ENCODE measurements at regions not wholly inside any gene's neighbourhood (a gene's known extent, or its start where the extent isn't known, plus 50 kb on each side); places are given as distances from the start of the nearest gene placed in this dataset.

GRCh38 chr4:144817081-144817480 is 171.1 kb downstream of the HHIP start:
- POLR2A ChIA-PET (ENCODE audit: partially characterized antibody) = no interaction called here
- TF ChIP-seq MAX (IDR thresholded peaks at IDR 0.05) = no peak
- no peak for TF ChIP-seq POLR2AphosphoS5 (IDR thresholded peaks at IDR 0.05; ENCODE audit: low read depth, low read length)
- no peak for TF ChIP-seq MAFK (IDR thresholded peaks at IDR 0.05; ENCODE audit: low read depth, low read length)
- TF ChIP-seq RAD21 (IDR thresholded peaks at IDR 0.05 in 1 of 2, conservative IDR thresholded peaks at IDR 0.05 in 1 of 2; ENCODE audit: low read depth in 2 of 2, low read length in 2 of 2) = no peak
- no peak for TF ChIP-seq NRF1 (IDR thresholded peaks at IDR 0.05; ENCODE audit: low read depth, low read length)
- TF ChIP-seq SIX5 (IDR thresholded peaks at IDR 0.05; ENCODE audit: low read depth, low read length) = no peak
- no peak for TF ChIP-seq SIN3A (conservative IDR thresholded peaks at IDR 0.05 in 1 of 2, IDR thresholded peaks at IDR 0.05 in 1 of 2; ENCODE audit: low read depth in 1 of 2, low read length in 2 of 2)
- TF ChIP-seq, protein P1, sequence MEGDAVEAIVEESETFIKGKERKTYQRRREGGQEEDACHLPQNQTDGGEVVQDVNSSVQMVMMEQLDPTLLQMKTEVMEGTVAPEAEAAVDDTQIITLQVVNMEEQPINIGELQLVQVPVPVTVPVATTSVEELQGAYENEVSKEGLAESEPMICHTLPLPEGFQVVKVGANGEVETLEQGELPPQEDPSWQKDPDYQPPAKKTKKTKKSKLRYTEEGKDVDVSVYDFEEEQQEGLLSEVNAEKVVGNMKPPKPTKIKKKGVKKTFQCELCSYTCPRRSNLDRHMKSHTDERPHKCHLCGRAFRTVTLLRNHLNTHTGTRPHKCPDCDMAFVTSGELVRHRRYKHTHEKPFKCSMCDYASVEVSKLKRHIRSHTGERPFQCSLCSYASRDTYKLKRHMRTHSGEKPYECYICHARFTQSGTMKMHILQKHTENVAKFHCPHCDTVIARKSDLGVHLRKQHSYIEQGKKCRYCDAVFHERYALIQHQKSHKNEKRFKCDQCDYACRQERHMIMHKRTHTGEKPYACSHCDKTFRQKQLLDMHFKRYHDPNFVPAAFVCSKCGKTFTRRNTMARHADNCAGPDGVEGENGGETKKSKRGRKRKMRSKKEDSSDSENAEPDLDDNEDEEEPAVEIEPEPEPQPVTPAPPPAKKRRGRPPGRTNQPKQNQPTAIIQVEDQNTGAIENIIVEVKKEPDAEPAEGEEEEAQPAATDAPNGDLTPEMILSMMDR (IDR thresholded peaks at IDR 0.05; ENCODE audit: control extremely low read depth in 1 of 3, insufficient read depth in 1 of 3, low read depth in 1 of 3, low read length in 3 of 3) = no peak
- TF ChIP-seq HDAC6 (IDR thresholded peaks at IDR 0.05; ENCODE audit: low read depth, low read length) = no peak
- no peak for TF ChIP-seq BACH1 (IDR thresholded peaks at IDR 0.05; ENCODE audit: low read length)
- TF ChIP-seq EP300 (IDR thresholded peaks at IDR 0.05; ENCODE audit: borderline replicate concordance in 1 of 2, low read depth in 2 of 2, low read length in 2 of 2) = no peak
- TF ChIP-seq HDAC2 (IDR thresholded peaks at IDR 0.05; ENCODE audit: borderline replicate concordance in 1 of 2, low read depth in 2 of 2, low read length in 2 of 2) = no peak

More at GRCh38 chr4:144817081-144817480, 171.1 kb downstream of the HHIP start:
- Histone ChIP-seq H2AFZ (ENCODE audit: low read length) (no peak overlapping the region), H3K9me3 (ENCODE audit: insufficient read depth in 2 of 2, low read depth in 1 of 2, low read length in 1 of 2) (0 out of 4 replicates have a peak, but pooled peaks cover 0 to 3% of the 10 kb centered on the region in 2 experiments), H2BK5ac (ENCODE audit: low read depth, low read length) (no peak overlapping the region), H2BK12ac (ENCODE audit: low read depth, low read length) (no peak overlapping the region), H3K27me3 (replicated peaks in 1 of 4; ENCODE audit: control insufficient read depth in 3 of 4, extremely low read depth in 1 of 4, insufficient read depth in 3 of 4, low read length in 3 of 4) (no peaks in the 10 kb centered on the region), H2BK15ac (ENCODE audit: low read length) (no peak overlapping the region), H3K4me3 (ENCODE audit: extremely low read depth in 1 of 4, insufficient read depth in 2 of 4, low read depth in 3 of 4, low read length in 4 of 4) (no peak overlapping the region), H3K4me1 (replicated peaks in 1 of 4; ENCODE audit: control insufficient read depth in 3 of 4, insufficient read depth in 4 of 4, low read length in 3 of 4) (no peaks in the 10 kb centered on the region), H4K5ac (ENCODE audit: insufficient read length, low read depth, low read length) (no peak overlapping the region), H2BK20ac (ENCODE audit: low read length) (no peak overlapping the region), H3K9ac (replicated peaks in 1 of 4; ENCODE audit: extremely low read depth in 1 of 4, low read depth in 3 of 4, low read length in 3 of 4) (no peak overlapping the region), H3K79me2 (ENCODE audit: control insufficient read depth in 1 of 2, insufficient read depth in 2 of 2, low read length in 2 of 2) (no peaks in the 10 kb centered on the region), H4K91ac (replicated peaks; ENCODE audit: insufficient read length, low read length) (no peak overlapping the region), H3K14ac (ENCODE audit: insufficient read length) (no peak overlapping the region), H3K23ac (ENCODE audit: insufficient read length) (no peak overlapping the region), H3K27ac (ENCODE audit: low read depth, low read length) (no peak overlapping the region), H2BK120ac (replicated peaks; ENCODE audit: low read depth, low read length) (no peak overlapping the region), H3K79me1 (ENCODE audit: low read depth, low read length) (no peaks in the 10 kb centered on the region), H3K36me3 (ENCODE audit: control insufficient read depth in 2 of 4, insufficient read depth in 4 of 4, low read length in 3 of 4) (no peaks in the 10 kb centered on the region), H3K23me2 (ENCODE audit: low read depth, low read length) (no peaks in the 10 kb centered on the region), H3K4ac (replicated peaks; ENCODE audit: insufficient read length, low read depth, low read length) (no peak overlapping the region), H4K8ac (ENCODE audit: extremely low read depth, insufficient read depth, low read length) (no peak overlapping the region), H2AK5ac (ENCODE audit: low read depth, low read length) (no peak overlapping the region), H3K4me2 (ENCODE audit: insufficient read depth in 1 of 2, low read depth in 2 of 2, low read length in 2 of 2) (no peak overlapping the region), H4K20me1 (replicated peaks in 1 of 2; ENCODE audit: control insufficient read depth in 1 of 2, insufficient read depth in 2 of 2, low read length in 2 of 2) (no peaks in the 10 kb centered on the region), H3K18ac (ENCODE audit: extremely low read depth, low read length) (no peak overlapping the region), H3K56ac (replicated peaks; ENCODE audit: insufficient read length, low read depth, low read length) (no peak overlapping the region)
- CTCF ChIA-PET (ENCODE audit: partially characterized antibody) = no interaction called here
- FAIRE-seq (no peak), DNase-seq (ENCODE audit: low read depth in 1 of 2, low spot score in 2 of 2) (no peak)
